HG03060 (cell line): ENCODE measurements at regions not wholly inside any gene's neighbourhood (a gene's known extent, or its start where the extent isn't known, plus 50 kb on each side); places are given as distances from the start of the nearest gene placed in this dataset.

Experiments
- ATAC-seq: cut with Tn5 transposase; IDR thresholded peaks from one replicate; pipeline ENCODE4 v1.9.1; 2021; ENCODE audit warnings: low read depth, moderate number of reproducible peaks; ENCODE audit not compliant: unreplicated experiment

- no peak for ATAC-seq
Measured at GRCh38 chr3:104503022-104503421, 863.7 kb upstream of the ALCAM start.

GRCh38 chr3:104510131-104510849 is 856.4 kb upstream of the ALCAM start:
- no peak for ATAC-seq

- no peak for ATAC-seq
Measured at GRCh38 chr3:104514371-104514770, 852.3 kb upstream of the ALCAM start.

- ATAC-seq = no peak
Measured at GRCh38 chr3:104514776-104515175, 851.9 kb upstream of the ALCAM start.

- no peak for ATAC-seq
Measured at GRCh38 chr3:104519068-104519467, 847.6 kb upstream of the ALCAM start.

GRCh38 chr3:104519468-104520227 is 847.1 kb upstream of the ALCAM start:
- ATAC-seq = no peak

GRCh38 chr3:104520228-104520655 is 846.5 kb upstream of the ALCAM start:
- no peak for ATAC-seq

GRCh38 chr3:104521606-104522336 is 844.9 kb upstream of the ALCAM start:
- peak; percentile 33 for ATAC-seq

- ATAC-seq = no peak
Measured at GRCh38 chr3:104523136-104523535, 843.6 kb upstream of the ALCAM start.

GRCh38 chr3:104526901-104527401 is 839.8 kb upstream of the ALCAM start:
- ATAC-seq = peak; percentile 78

GRCh38 chr3:104530934-104531333 is 835.8 kb upstream of the ALCAM start:
- ATAC-seq = no peak

GRCh38 chr3:104536715-104537114 is 830.0 kb upstream of the ALCAM start:
- ATAC-seq = peak; percentile 78

GRCh38 chr3:104537323-104537722 is 829.4 kb upstream of the ALCAM start:
- no peak for ATAC-seq

- ATAC-seq = no peak
Measured at GRCh38 chr3:104546301-104546700, 820.4 kb upstream of the ALCAM start.

- ATAC-seq = no peak
Measured at GRCh38 chr3:104547031-104547430, 819.7 kb upstream of the ALCAM start.

GRCh38 chr3:104548401-104548800 is 818.3 kb upstream of the ALCAM start:
- ATAC-seq = no peak

GRCh38 chr3:104549099-104549714 is 817.5 kb upstream of the ALCAM start:
- no peak for ATAC-seq

GRCh38 chr3:104553121-104553520 is 813.6 kb upstream of the ALCAM start:
- no peak for ATAC-seq

- no peak for ATAC-seq
Measured at GRCh38 chr3:104554425-104554824, 812.3 kb upstream of the ALCAM start.

- ATAC-seq = no peak
Measured at GRCh38 chr3:104555728-104556127, 811.0 kb upstream of the ALCAM start.
